Effector memory CD8-positive, alpha-beta T cell (primary cell): ENCODE measurements at regions not wholly inside any gene's neighbourhood (a gene's known extent, or its start where the extent isn't known, plus 50 kb on each side); places are given as distances from the start of the nearest gene placed in this dataset.
"Not testable (repeated sequence)": the region's sequence is repeated elsewhere in the genome, so short reads cannot be mapped to it uniquely, and the experiment has no call there.

Experiments
- ATAC-seq: fragments of 150-1000 bp; cut with Tn5 transposase; replicated peaks from 2 replicates; pipeline ENCODE4 v1.10.0; 2021; ENCODE audit warnings: mild to moderate bottlenecking, moderate library complexity
- DNase-seq, 3 experiments: peaks; one replicate each; pipeline ENCODE4 v3.0.0; 2021
- H3K27ac Mint-ChIP-seq, 2 donors: one replicate each; pipeline ENCODE4 v1.8.0; 2022; ENCODE audit warnings: mild to moderate bottlenecking in 2 of 2, mixed read lengths in 2 of 2, moderate library complexity in 2 of 2
- H3K27me3 Mint-ChIP-seq, 2 donors: one replicate each; pipeline ENCODE4 v1.8.0; 2022; ENCODE audit warnings: mixed read lengths in 2 of 2
- H3K36me3 Mint-ChIP-seq: one replicate; pipeline ENCODE4 v1.8.0; 2022; ENCODE audit warnings: mild to moderate bottlenecking, moderate library complexity, mixed read lengths; ENCODE audit not compliant: insufficient read depth
- H3K4me1 Mint-ChIP-seq, 2 donors: one replicate each; pipeline ENCODE4 v1.8.0; 2022; ENCODE audit warnings: low read depth in 2 of 2, mixed read lengths in 2 of 2
- H3K4me3 Mint-ChIP-seq, 2 donors: one replicate each; pipeline ENCODE4 v1.8.0; 2022; ENCODE audit warnings: mild to moderate bottlenecking in 2 of 2, mixed read lengths in 2 of 2, moderate library complexity in 2 of 2
- H3K9me3 Mint-ChIP-seq, 2 donors: one replicate each; pipeline ENCODE4 v1.8.0; 2022; ENCODE audit warnings: mixed read lengths in 2 of 2

DNA sequence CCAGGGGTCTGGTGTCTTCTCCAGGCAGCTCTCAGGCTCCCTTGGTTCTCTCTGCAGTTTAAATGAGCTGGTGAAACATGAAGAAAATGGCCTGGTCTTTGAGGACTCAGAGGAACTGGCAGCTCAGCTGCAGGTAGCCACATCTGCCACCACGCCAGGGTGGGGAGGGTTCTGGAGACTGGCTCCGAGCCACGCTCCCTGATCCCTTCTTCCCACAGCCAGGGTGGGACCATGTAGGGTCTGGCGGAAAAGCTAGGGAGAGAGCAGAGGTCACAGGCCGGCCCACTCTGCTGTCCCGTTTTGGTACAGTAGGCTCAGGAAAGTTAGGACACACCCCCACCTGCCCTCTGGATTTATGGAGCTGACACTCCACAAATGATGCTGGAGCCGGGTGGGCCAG is 103.5 kb upstream of the CCZ1B start:
- not testable (repeated sequence) for H3K27me3 Mint-ChIP-seq, H3K9me3 Mint-ChIP-seq, ATAC-seq, H3K27ac Mint-ChIP-seq, DNase-seq, H3K4me3 Mint-ChIP-seq, H3K36me3 Mint-ChIP-seq
- H3K4me1 Mint-ChIP-seq, result peaks cover 6 to 10% of the 10 kb centered on the region in 2 donors

DNA sequence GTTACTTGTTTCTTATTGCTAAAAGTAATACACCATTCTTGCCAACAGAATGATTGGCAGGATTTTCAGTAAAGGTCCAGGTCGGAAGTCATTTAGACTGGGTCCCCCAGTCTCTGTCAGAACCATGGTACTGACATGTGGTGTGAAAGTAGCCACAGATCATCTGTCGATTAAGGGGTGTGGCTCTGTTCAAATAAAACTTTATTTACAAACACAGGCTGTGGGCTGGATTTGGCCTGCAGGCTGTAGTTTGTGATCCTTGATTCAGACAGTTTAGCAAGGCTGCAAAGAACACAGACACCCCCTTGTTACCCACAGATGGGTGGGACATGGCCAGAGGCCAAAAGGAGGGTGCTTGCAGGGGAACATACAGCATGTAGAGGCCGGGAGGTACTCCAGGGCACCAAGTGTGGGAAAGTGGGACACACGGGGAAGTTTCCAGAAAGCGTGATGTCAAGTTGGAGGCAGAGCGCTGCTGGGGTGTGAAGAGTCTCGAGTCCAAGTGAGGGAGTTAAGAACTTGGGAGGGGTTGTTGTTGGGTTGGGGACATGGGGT is 104.1 kb upstream of the CCZ1B start:
- not testable (repeated sequence) for ATAC-seq, H3K9me3 Mint-ChIP-seq, DNase-seq, H3K36me3 Mint-ChIP-seq, H3K27me3 Mint-ChIP-seq
- peak overlapping the region in 1 of 2 donors; percentile 44 for H3K27ac Mint-ChIP-seq
- peaks cover 6 to 10% of the 10 kb centered on the region in 2 donors for H3K4me1 Mint-ChIP-seq
- peak overlapping the region in 1 of 2 donors; percentile 40 for H3K4me3 Mint-ChIP-seq

DNA sequence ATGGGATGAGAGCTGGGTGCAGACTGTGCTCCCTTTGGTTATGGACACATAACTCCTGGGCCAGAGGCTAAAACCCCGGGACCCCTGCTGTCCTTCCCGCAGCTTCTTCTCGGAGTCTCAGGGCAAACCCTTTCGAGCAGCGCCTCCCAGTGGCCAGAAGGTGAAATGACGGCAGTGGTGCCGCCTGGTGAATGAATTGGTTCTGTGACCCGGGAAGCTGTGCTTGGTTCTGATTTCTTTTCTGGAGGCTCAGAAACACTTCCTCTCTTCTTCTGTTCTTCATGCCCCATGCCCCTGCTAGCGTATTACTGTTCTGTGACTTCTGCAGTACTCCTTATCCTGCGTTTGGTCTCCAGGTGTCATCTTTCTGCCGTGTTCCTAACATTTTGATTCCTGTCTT is 104.7 kb upstream of the CCZ1B start:
- not testable (repeated sequence) for H3K36me3 Mint-ChIP-seq, ATAC-seq, H3K27me3 Mint-ChIP-seq, H3K9me3 Mint-ChIP-seq, H3K27ac Mint-ChIP-seq
- peak overlapping the region in 1 of 2 donors; percentile 9 for H3K4me3 Mint-ChIP-seq
- DNase-seq, result peak; percentile 13 to 49 (median 14)
- H3K4me1 Mint-ChIP-seq, result peaks cover 6 to 10% of the 10 kb centered on the region in 2 donors

DNA sequence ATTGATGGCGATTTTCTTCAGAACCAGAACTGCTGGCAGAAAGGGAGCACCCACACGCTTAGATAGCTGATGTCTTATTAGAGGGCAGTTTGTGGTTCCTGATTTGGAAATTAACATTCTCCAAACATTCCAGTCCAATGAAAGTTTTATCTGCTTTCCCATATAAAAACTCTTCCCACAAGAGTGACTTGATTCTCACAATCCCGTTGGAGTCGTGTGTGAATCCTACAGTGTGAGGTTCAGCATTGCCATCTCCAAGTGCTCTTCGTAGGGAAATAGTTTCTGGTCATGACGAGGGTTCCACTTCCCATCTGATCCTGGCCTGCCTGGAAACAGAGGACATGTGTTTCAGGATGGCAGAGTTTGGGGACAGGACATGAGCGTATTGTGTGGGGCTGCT is 105.4 kb upstream of the CCZ1B start:
- not testable (repeated sequence) for DNase-seq, H3K4me3 Mint-ChIP-seq, ATAC-seq, H3K36me3 Mint-ChIP-seq, H3K9me3 Mint-ChIP-seq, H3K27ac Mint-ChIP-seq, H3K27me3 Mint-ChIP-seq
- H3K4me1 Mint-ChIP-seq, result peaks cover 4 to 10% of the 10 kb centered on the region in 2 donors

DNA sequence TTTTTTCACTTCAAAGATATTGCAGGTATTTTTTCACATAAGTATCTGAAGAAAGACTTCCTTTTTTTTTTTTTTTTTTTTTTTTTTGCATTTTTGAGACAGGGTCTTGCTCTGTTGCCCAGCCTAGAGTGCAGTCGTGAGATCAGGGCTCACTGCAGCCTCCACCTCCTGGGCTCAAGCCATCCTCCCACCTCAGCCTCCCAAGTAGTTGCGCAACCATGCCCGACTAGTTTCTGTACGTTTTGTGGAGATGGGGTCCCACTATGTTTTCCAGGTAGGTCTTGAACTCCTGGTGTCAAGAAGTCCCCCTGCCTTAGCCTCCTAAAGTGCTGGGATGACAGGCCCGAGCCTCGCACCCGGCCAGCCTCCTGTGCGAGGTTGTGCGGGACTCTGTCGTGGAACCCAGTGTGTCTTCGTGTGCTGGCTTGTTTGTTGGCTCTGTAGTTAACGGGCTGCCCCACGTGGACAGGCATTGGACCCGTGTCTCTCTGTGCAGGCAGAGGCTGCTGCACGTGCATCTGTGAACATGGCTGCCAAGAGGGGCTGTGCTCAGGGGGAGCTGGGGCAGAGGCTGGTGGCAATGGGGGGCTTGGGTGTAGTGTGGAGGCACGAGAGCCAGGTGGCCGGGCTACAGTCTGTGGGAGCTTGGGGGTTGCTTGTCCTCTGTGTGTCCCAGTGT is 108.0 kb upstream of the CCZ1B start:
- not testable (repeated sequence) for H3K9me3 Mint-ChIP-seq, H3K27me3 Mint-ChIP-seq, H3K4me3 Mint-ChIP-seq, H3K27ac Mint-ChIP-seq, ATAC-seq, DNase-seq, H3K36me3 Mint-ChIP-seq
- peaks cover 9 to 10% of the 10 kb centered on the region in 2 donors for H3K4me1 Mint-ChIP-seq

DNA sequence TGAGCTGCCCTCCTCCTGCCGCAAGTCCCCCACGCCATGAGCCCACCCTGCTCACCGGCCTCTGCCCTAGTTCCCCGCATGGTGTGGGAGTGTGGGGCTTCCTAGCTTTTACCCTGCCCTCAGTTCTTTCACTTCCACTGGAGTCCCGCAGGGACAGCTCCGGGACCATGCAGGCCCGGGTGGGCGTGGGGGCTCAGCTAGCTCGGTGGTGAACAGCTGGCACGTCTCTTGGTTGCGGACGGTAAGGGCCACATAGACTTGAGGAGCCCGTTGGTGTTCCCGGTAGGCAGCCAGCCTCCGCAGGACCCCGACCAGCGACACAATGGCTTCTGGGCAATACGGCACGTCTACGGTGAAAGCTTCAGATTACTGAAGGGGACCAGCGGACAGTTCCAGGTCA is 108.9 kb upstream of the CCZ1B start:
- peaks cover 9 to 10% of the 10 kb centered on the region in 2 donors for H3K4me1 Mint-ChIP-seq
- no peaks in the 10 kb centered on the region for H3K9me3 Mint-ChIP-seq
- H3K27me3 Mint-ChIP-seq, result peaks cover 6 to 16% of the 10 kb centered on the region in 2 donors
- no peak overlapping the region for H3K4me3 Mint-ChIP-seq
- H3K27ac Mint-ChIP-seq, result no peak overlapping the region
- no peaks in the 10 kb centered on the region for H3K36me3 Mint-ChIP-seq
- DNase-seq (no peak), ATAC-seq (no peak)

DNA sequence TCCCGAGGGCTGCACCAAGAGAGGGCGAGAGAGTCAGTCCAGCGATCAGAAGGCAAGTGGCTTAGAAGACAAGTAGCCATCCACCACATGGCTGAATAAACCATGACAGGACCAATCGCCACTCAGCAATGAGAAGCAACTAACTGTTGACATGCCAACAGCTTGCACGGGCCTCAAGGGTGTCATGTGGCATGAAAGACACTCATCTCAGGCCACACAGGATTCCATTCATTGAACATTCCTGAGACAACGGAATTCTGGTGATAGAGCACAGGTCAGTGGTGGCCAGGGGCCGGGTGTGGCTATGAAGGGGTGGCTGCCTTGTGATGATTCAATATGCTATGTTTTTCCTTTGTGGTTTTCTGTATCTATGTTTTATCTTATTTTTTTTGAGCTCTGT is 110.6 kb upstream of the CCZ1B start:
- H3K4me3 Mint-ChIP-seq, H3K36me3 Mint-ChIP-seq, DNase-seq, H3K4me1 Mint-ChIP-seq, H3K9me3 Mint-ChIP-seq, H3K27ac Mint-ChIP-seq, ATAC-seq: not testable (repeated sequence)
- H3K27me3 Mint-ChIP-seq, result peaks cover 6 to 16% of the 10 kb centered on the region in 2 donors

DNA sequence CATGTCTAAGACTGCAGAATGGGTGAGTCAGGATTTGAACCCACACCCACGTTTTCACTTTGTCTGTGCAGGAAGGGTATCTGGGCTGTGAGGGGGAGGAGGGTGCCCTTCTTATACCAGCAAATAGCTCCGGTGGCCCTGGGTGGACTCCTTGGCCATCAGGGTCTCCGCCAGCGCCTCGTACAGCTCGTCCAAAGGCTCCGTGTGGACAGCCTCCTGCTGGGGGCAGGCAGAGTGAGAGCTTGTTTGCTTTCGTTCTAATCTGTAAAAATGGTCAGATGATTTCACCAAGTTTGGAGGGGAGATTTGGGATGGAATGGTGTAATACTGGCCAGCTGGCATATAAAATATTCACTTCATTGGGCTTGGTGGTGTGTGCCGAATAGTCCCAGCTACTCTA is 111.7 kb upstream of the CCZ1B start:
- H3K27ac Mint-ChIP-seq, H3K36me3 Mint-ChIP-seq, ATAC-seq, H3K9me3 Mint-ChIP-seq, DNase-seq, H3K4me3 Mint-ChIP-seq, H3K4me1 Mint-ChIP-seq: not testable (repeated sequence)
- H3K27me3 Mint-ChIP-seq, result peaks cover 6 to 16% of the 10 kb centered on the region in 2 donors

DNA sequence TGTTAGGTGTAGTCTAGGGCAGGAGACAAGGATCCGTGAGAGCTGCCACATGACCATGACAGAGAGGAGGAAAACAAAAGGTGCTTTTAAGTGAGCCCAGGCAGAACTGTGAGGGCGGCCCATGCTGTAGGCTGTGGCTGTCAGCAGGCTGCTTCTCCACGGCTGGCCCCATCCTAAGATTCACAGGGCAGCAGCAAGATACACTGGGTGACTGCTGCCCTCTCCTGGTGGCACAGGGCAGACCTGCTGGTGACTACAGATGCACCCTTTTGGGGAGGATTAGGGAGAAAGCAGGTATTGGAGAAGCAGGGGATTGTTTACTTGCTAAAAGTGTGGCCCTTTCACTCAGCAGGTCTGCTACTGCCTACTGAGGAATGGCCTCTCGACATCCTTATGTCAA is 112.2 kb upstream of the CCZ1B start:
- H3K27ac Mint-ChIP-seq, H3K9me3 Mint-ChIP-seq, ATAC-seq, H3K4me3 Mint-ChIP-seq, H3K4me1 Mint-ChIP-seq, H3K36me3 Mint-ChIP-seq: not testable (repeated sequence)
- DNase-seq, result peak in 1 of 3 experiments; percentile 9
- H3K27me3 Mint-ChIP-seq, result peaks cover 6 to 19% of the 10 kb centered on the region in 2 donors

DNA sequence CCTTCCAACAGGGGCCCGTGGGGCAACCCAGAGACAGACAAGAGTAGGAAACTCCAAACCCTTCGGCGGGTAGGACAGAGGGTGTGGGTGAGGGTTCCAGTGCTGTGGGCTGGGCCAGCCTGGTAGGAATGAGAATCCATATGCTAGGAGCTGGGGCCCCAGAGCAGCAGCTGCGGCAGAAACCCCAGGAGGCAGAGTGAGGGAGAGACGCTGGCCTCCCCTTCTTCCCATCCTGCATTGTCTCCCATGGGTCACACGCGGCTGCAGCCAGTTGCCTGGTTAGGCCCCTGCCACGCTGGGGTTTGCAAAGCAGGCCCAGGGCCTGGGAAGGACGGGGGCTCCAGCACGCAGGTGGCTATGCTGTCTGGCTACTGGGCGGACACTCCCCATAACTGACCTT is 113.1 kb upstream of the CCZ1B start:
- H3K4me3 Mint-ChIP-seq, ATAC-seq: not testable (repeated sequence)

DNA sequence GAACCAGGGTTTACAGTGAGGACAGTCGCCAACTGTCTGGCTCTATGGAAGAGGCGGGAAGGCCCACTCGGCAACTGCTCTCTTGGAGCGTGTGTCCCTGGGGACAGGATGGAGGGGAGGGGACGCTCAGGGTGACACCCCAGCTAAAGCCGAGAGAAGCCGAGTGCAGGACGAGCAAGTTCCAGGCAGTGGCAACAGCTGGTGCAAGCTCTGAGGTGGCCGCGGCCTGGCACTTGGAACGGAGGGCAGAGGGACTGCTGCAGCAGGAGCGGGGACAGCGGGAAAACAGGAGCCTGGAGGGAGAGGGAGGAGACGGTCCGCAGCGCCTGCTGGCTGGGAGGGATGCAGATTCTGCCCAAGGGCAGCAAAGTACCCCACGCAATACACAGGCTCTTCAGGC is 113.8 kb upstream of the CCZ1B start:
- H3K27ac Mint-ChIP-seq, ATAC-seq, H3K4me1 Mint-ChIP-seq, DNase-seq, H3K36me3 Mint-ChIP-seq, H3K4me3 Mint-ChIP-seq, H3K9me3 Mint-ChIP-seq: not testable (repeated sequence)
- peaks cover 6 to 24% of the 10 kb centered on the region in 2 donors for H3K27me3 Mint-ChIP-seq

More for the DNA sequence above, 113.1 kb upstream of the CCZ1B start:
- H3K4me1 Mint-ChIP-seq, DNase-seq, H3K36me3 Mint-ChIP-seq, H3K9me3 Mint-ChIP-seq, H3K27ac Mint-ChIP-seq: not testable (repeated sequence)
- peaks cover 6 to 24% of the 10 kb centered on the region in 2 donors for H3K27me3 Mint-ChIP-seq

DNA sequence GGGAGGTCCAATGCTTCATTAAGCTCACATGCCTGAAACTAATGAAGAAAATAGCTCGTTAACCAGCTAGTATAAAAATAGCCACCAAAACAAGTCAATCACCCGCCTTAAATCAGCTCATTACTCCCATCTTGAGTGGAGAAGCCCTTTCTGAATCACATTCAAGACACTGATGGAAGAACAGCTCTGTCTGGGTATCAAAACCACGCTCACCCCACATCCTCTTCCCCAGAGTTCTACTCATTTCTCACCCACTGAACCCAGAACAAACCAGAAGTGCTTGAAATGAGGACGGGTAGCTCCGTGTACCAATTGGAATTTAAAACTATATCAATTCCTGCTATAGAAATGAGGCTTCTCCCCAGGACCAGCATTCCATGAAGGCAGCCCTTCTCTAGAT is 120.8 kb upstream of the CCZ1B start:
- not testable (repeated sequence) for H3K27ac Mint-ChIP-seq, ATAC-seq, H3K36me3 Mint-ChIP-seq, H3K9me3 Mint-ChIP-seq, H3K4me3 Mint-ChIP-seq, DNase-seq, H3K4me1 Mint-ChIP-seq
- peaks cover 28 to 44% of the 10 kb centered on the region in 2 donors for H3K27me3 Mint-ChIP-seq

DNA sequence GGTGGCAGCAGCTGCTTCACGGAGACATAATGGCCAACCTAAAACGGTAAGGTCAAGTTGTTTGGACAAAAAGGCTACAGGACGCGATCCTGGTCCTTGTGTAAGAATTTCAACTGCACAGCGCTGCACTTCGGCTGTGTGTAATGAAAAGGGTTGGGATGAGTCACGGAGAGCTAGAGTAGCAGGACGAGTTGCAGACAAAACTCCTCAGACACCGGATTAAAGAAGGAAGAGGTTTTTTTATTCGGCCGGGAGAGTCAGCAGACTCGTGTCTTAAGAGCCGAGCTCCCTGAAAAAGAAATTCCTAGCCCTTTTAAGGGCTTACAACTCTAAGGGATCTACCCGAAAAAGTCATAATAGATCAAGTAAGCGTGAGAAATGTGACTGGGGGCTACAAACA is 124.2 kb upstream of the CCZ1B start:
- H3K4me1 Mint-ChIP-seq, ATAC-seq, DNase-seq, H3K27ac Mint-ChIP-seq, H3K4me3 Mint-ChIP-seq, H3K36me3 Mint-ChIP-seq, H3K9me3 Mint-ChIP-seq: not testable (repeated sequence)
- peaks cover 29 to 43% of the 10 kb centered on the region in 2 donors for H3K27me3 Mint-ChIP-seq

DNA sequence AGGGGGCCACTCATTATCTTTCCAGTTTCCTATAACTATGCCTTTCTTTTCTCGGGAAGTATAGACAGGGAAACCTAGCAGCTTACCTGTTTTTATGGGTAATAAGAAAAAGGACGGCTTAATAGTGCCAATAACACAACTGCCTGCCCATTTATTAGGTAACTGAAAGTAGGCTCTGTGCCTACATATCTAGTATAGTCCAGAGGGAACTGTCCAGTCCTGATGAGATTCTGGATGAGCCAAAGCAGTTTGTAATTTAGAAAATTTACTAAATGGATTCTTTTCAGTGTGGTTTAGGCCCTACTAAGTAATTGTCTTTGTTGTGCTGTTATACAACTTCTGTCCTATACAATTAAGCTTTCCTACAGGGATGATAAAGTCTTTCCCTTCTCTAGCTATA is 125.5 kb upstream of the CCZ1B start:
- not testable (repeated sequence) for H3K36me3 Mint-ChIP-seq, H3K9me3 Mint-ChIP-seq, H3K4me3 Mint-ChIP-seq, DNase-seq, H3K27ac Mint-ChIP-seq, ATAC-seq, H3K4me1 Mint-ChIP-seq
- H3K27me3 Mint-ChIP-seq, result peaks cover 33 to 38% of the 10 kb centered on the region in 2 donors
